GM23338 (cell line): ENCODE measurements at regions not wholly inside any gene's neighbourhood (a gene's known extent, or its start where the extent isn't known, plus 50 kb on each side); places are given as distances from the start of the nearest gene placed in this dataset.

ENCODE experiments used
- ATAC-seq: fragments of 200-7000 bp; cut with Tn5 transposase; 3 replicates; pipeline ENCODE4 v1.9.1; 2020
- DNase-seq: peaks from one replicate; pipeline ENCODE4 v3.0.0-alpha.2; 2015; ENCODE audit warnings: low spot score
- H2AFZ ChIP-seq: fragments of 200-600 bp; sonication (generic); 2 replicates; pipeline ENCODE4 v1.8.0; 2016; ENCODE audit warnings: antibody characterized with exemption, mild to moderate bottlenecking, moderate library complexity
- H3F3A ChIP-seq: fragments of 200-600 bp; sonication (generic); replicated peaks from 2 replicates; pipeline ENCODE4 v1.8.0; 2017; ENCODE audit warnings: antibody characterized with exemption, mixed run types, low read depth
- H3K27ac ChIP-seq: fragments of 200-600 bp; sonication (generic); 2 replicates; pipeline ENCODE4 v1.6.1; 2016; ENCODE audit warnings: low read depth
- H3K27me3 ChIP-seq: fragments of 200-600 bp; sonication (generic); 2 replicates; pipeline ENCODE4 v1.8.0; 2016; ENCODE audit warnings: mild to moderate bottlenecking, mixed run types, moderate library complexity; ENCODE audit not compliant: insufficient read depth
- H3K36me3 ChIP-seq: fragments of 200-600 bp; sonication (generic); 2 replicates; pipeline ENCODE4 v1.8.0; 2016; ENCODE audit warnings: mild to moderate bottlenecking; ENCODE audit not compliant: insufficient read depth
- H3K4me1 ChIP-seq: fragments of 200-600 bp; sonication (generic); 2 replicates; pipeline ENCODE4 v1.8.0; 2016; ENCODE audit warnings: mild to moderate bottlenecking, moderate library complexity; ENCODE audit not compliant: insufficient read depth
- H3K4me2 ChIP-seq: fragments of 200-600 bp; sonication (generic); 2 replicates; pipeline ENCODE4 v1.7.1; 2017; ENCODE audit warnings: mixed run types
- H3K4me3 ChIP-seq: fragments of 200-600 bp; sonication (generic); 2 replicates; pipeline ENCODE4 v1.6.1; 2016; ENCODE audit warnings: mixed run types
- H3K79me2 ChIP-seq: fragments of 200-600 bp; sonication (generic); replicated peaks from 2 replicates; pipeline ENCODE4 v1.8.0; 2017; ENCODE audit warnings: mild to moderate bottlenecking; ENCODE audit not compliant: insufficient read depth
- H3K9me2 ChIP-seq: fragments of 200-600 bp; sonication (generic); 2 replicates; pipeline ENCODE4 v1.8.0; 2017; ENCODE audit not compliant: insufficient read depth
- H4K20me1 ChIP-seq: fragments of 200-600 bp; sonication (generic); replicated peaks from 2 replicates; pipeline ENCODE4 v1.8.0; 2017; ENCODE audit warnings: mild to moderate bottlenecking; ENCODE audit not compliant: insufficient read depth
- H3K27ac Mint-ChIP-seq: 2 replicates; pipeline ENCODE4 v1.8.0; 2020; ENCODE audit warnings: inconsistent platforms, mild to moderate bottlenecking, moderate library complexity, mixed read lengths
- H3K27me3 Mint-ChIP-seq: 3 replicates; pipeline ENCODE4 v1.8.0; 2022; ENCODE audit warnings: low read depth, mild to moderate bottlenecking, moderate library complexity, mixed read lengths, inconsistent platforms; ENCODE audit not compliant: insufficient read depth, poor library complexity
- H3K36me3 Mint-ChIP-seq: 3 replicates; pipeline ENCODE4 v1.8.0; 2021; ENCODE audit warnings: low read depth, mild to moderate bottlenecking, inconsistent platforms, moderate library complexity, mixed read lengths
- H3K4me1 Mint-ChIP-seq: 3 replicates; pipeline ENCODE4 v1.8.0; 2020; ENCODE audit warnings: mild to moderate bottlenecking, inconsistent platforms, mixed read lengths
- H3K4me3 Mint-ChIP-seq: 3 replicates; pipeline ENCODE4 v1.8.0; 2021; ENCODE audit warnings: moderate library complexity, mild to moderate bottlenecking, inconsistent platforms, mixed read lengths
- H3K9me3 Mint-ChIP-seq: 3 replicates; pipeline ENCODE4 v1.8.0; 2020; ENCODE audit warnings: moderate library complexity, mild to moderate bottlenecking, inconsistent platforms, mixed read lengths
- CREB1 ChIP-seq: fragments of 250-450 bp; sonication (Bioruptor Pico); IDR thresholded peaks from 2 replicates; pipeline ENCODE4 v1.5.0; 2020; ENCODE audit warnings: low read depth, mild to moderate bottlenecking, moderate library complexity
- EZH2 ChIP-seq: fragments of 200-600 bp; sonication (generic); IDR thresholded peaks from one replicate; pipeline ENCODE4 v1.8.0; 2017; ENCODE audit warnings: antibody characterized with exemption, mild to moderate bottlenecking, low read depth; ENCODE audit not compliant: unreplicated experiment
- JUNB ChIP-seq: IDR thresholded peaks from one replicate; pipeline ENCODE4 v1.6.1; 2016; ENCODE audit warnings: antibody characterized with exemption; ENCODE audit not compliant: unreplicated experiment
- NANOG ChIP-seq: IDR thresholded peaks from 2 replicates; pipeline ENCODE4 v1.6.1; 2016; ENCODE audit warnings: antibody characterized with exemption, borderline replicate concordance
- POLR2AphosphoS5 ChIP-seq: IDR thresholded peaks from 2 replicates; pipeline ENCODE4 v1.6.1; 2016; ENCODE audit warnings: antibody characterized with exemption, low read depth
- REST ChIP-seq: IDR thresholded peaks from one replicate; pipeline ENCODE4 v1.6.1; 2018; ENCODE audit warnings: antibody characterized with exemption; ENCODE audit not compliant: unreplicated experiment
- ZNF331 ChIP-seq: fragments of 250-450 bp; sonication (Bioruptor Pico); IDR thresholded peaks from 2 replicates; pipeline ENCODE4 v1.5.0; 2020; ENCODE audit warnings: low read depth, mild to moderate bottlenecking, moderate library complexity
- TF ChIP-seq, protein P1 (sequence below): fragments of 250-450 bp; sonication (Bioruptor Pico); IDR thresholded peaks from 2 replicates; pipeline ENCODE4 v1.5.0; 2020; ENCODE audit warnings: mild to moderate bottlenecking, moderate library complexity
- TF ChIP-seq, protein P2 (sequence below): IDR thresholded peaks from 2 replicates; pipeline ENCODE4 v1.6.1; 2016; ENCODE audit warnings: antibody characterized with exemption

- ATAC-seq (no peak), DNase-seq (no peak)
- Histone ChIP-seq H2AFZ (no peak overlapping the region), H3K4me2 (no peak overlapping the region), H3K36me3 (no peaks in the 10 kb centered on the region), H3K79me2 (no peaks in the 10 kb centered on the region), H3F3A (no peaks in the 10 kb centered on the region), H3K4me3 (no peak overlapping the region), H3K4me1 (no peaks in the 10 kb centered on the region), H3K27ac (no peak overlapping the region), H3K9me2 (peaks cover 4% of the 10 kb centered on the region; the same call in 1 of the 2 replicates), H4K20me1 (no peaks in the 10 kb centered on the region), H3K27me3 (no peaks in the 10 kb centered on the region)
- Mint-ChIP-seq H3K4me3 (no peak overlapping the region), H3K27ac (no peak overlapping the region), H3K9me3 (0 out of 3 replicates have a peak, but pooled peaks cover 3% of the 10 kb centered on the region), H3K36me3 (peaks cover 7% of the 10 kb centered on the region; the same call in 2 of the 3 replicates), H3K27me3 (peaks cover 4% of the 10 kb centered on the region), H3K4me1 (no peaks in the 10 kb centered on the region)
- TF ChIP-seq REST (no peak), ZNF331 (CRISPR knock-in tag) (no peak), CREB1 (CRISPR knock-in tag) (no peak), EZH2 (no peak), JUNB (no peak), NANOG (no peak), POLR2AphosphoS5 (no peak)
- TF ChIP-seq, protein P1, sequence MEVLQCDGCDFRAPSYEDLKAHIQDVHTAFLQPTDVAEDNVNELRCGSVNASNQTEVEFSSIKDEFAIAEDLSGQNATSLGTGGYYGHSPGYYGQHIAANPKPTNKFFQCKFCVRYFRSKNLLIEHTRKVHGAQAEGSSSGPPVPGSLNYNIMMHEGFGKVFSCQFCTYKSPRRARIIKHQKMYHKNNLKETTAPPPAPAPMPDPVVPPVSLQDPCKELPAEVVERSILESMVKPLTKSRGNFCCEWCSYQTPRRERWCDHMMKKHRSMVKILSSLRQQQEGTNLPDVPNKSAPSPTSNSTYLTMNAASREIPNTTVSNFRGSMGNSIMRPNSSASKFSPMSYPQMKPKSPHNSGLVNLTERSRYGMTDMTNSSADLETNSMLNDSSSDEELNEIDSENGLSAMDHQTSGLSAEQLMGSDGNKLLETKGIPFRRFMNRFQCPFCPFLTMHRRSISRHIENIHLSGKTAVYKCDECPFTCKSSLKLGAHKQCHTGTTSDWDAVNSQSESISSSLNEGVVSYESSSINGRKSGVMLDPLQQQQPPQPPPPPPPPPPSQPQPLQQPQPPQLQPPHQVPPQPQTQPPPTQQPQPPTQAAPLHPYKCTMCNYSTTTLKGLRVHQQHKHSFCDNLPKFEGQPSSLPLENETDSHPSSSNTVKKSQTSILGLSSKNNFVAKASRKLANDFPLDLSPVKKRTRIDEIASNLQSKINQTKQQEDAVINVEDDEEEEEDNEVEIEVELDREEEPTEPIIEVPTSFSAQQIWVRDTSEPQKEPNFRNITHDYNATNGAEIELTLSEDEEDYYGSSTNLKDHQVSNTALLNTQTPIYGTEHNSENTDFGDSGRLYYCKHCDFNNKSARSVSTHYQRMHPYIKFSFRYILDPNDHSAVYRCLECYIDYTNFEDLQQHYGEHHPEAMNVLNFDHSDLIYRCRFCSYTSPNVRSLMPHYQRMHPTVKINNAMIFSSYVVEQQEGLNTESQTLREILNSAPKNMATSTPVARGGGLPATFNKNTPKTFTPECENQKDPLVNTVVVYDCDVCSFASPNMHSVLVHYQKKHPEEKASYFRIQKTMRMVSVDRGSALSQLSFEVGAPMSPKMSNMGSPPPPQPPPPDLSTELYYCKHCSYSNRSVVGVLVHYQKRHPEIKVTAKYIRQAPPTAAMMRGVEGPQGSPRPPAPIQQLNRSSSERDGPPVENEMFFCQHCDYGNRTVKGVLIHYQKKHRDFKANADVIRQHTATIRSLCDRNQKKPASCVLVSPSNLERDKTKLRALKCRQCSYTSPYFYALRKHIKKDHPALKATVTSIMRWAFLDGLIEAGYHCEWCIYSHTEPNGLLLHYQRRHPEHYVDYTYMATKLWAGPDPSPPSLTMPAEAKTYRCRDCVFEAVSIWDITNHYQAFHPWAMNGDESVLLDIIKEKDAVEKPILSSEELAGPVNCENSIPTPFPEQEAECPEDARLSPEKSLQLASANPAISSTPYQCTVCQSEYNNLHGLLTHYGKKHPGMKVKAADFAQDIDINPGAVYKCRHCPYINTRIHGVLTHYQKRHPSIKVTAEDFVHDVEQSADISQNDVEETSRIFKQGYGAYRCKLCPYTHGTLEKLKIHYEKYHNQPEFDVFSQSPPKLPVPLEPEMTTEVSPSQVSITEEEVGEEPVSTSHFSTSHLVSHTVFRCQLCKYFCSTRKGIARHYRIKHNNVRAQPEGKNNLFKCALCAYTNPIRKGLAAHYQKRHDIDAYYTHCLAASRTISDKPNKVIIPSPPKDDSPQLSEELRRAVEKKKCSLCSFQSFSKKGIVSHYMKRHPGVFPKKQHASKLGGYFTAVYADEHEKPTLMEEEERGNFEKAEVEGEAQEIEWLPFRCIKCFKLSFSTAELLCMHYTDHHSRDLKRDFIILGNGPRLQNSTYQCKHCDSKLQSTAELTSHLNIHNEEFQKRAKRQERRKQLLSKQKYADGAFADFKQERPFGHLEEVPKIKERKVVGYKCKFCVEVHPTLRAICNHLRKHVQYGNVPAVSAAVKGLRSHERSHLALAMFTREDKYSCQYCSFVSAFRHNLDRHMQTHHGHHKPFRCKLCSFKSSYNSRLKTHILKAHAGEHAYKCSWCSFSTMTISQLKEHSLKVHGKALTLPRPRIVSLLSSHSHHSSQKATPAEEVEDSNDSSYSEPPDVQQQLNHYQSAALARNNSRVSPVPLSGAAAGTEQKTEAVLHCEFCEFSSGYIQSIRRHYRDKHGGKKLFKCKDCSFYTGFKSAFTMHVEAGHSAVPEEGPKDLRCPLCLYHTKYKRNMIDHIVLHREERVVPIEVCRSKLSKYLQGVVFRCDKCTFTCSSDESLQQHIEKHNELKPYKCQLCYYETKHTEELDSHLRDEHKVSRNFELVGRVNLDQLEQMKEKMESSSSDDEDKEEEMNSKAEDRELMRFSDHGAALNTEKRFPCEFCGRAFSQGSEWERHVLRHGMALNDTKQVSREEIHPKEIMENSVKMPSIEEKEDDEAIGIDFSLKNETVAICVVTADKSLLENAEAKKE (CRISPR knock-in tag): no peak
- TF ChIP-seq, protein P2, sequence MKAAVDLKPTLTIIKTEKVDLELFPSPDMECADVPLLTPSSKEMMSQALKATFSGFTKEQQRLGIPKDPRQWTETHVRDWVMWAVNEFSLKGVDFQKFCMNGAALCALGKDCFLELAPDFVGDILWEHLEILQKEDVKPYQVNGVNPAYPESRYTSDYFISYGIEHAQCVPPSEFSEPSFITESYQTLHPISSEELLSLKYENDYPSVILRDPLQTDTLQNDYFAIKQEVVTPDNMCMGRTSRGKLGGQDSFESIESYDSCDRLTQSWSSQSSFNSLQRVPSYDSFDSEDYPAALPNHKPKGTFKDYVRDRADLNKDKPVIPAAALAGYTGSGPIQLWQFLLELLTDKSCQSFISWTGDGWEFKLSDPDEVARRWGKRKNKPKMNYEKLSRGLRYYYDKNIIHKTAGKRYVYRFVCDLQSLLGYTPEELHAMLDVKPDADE: no peak
Measured at GRCh38 chr12:90504806-90505205, 450.2 kb downstream of the CCER1 start.
